ENCODE measurements at regions not wholly inside any gene's neighbourhood (a gene's known extent, or its start where the extent isn't known, plus 50 kb on each side); places are given as distances from the start of the nearest gene placed in this dataset.
A peak's percentile ranks its signal among the peaks of the same experiment; 100 is the strongest.
"Not testable (repeated sequence)": the region's sequence is repeated elsewhere in the genome, so short reads cannot be mapped to it uniquely, and the experiment has no call there.

GRCh38 chr11:15818132-15818842 lies 538.1 kb downstream of the SOX6 start:
- DNase-seq: no peak

- peak; percentile 74 for DNase-seq
Measured at GRCh38 chr11:15819679-15820286, 536.6 kb downstream of the SOX6 start.

- DNase-seq: no peak
Measured at GRCh38 chr11:15821451-15821850, 534.9 kb downstream of the SOX6 start.

- DNase-seq: no peak
Measured at GRCh38 chr11:15824060-15824459, 532.3 kb downstream of the SOX6 start.

- DNase-seq: no peak
Measured at GRCh38 chr11:15825976-15826650, 530.2 kb downstream of the SOX6 start.

GRCh38 chr11:15826826-15827225 lies 529.5 kb downstream of the SOX6 start:
- peak; percentile 50 for DNase-seq

- peak; percentile 16 for DNase-seq
Measured at GRCh38 chr11:15828215-15828853, 528.0 kb downstream of the SOX6 start.

- peak; percentile 57 for DNase-seq
Measured at GRCh38 chr11:15829312-15829711, 527.0 kb downstream of the SOX6 start.

GRCh38 chr11:15830741-15831428 lies 525.5 kb downstream of the SOX6 start:
- DNase-seq: peak; percentile 41

- DNase-seq: no peak
Measured at GRCh38 chr11:15835788-15836411, 520.4 kb downstream of the SOX6 start.

- DNase-seq: no peak
Measured at GRCh38 chr11:15836795-15837194, 519.6 kb downstream of the SOX6 start.

- DNase-seq: no peak
Measured at GRCh38 chr11:15837901-15838489, 518.4 kb downstream of the SOX6 start.

GRCh38 chr11:15839061-15839460 lies 517.3 kb downstream of the SOX6 start:
- DNase-seq: no peak

GRCh38 chr11:15840966-15841365 lies 515.4 kb downstream of the SOX6 start:
- DNase-seq: no peak

GRCh38 chr11:15841931-15842740 lies 514.2 kb downstream of the SOX6 start:
- no peak for DNase-seq

GRCh38 chr11:15843309-15843872 lies 513.0 kb downstream of the SOX6 start:
- peak; percentile 39 for DNase-seq

GRCh38 chr11:15845261-15845660 lies 511.1 kb downstream of the SOX6 start:
- DNase-seq: no peak

- DNase-seq: no peak
Measured at GRCh38 chr11:15848631-15849168, 507.6 kb downstream of the SOX6 start.

GRCh38 chr11:15849257-15849656 lies 507.1 kb downstream of the SOX6 start:
- DNase-seq: no peak

- DNase-seq: not testable (repeated sequence)
Measured at GRCh38 chr11:15850335-15850734, 506.0 kb downstream of the SOX6 start.
